ENCODE measurements at regions not wholly inside any gene's neighbourhood (a gene's known extent, or its start where the extent isn't known, plus 50 kb on each side); places are given as distances from the start of the nearest gene placed in this dataset.

DNA sequence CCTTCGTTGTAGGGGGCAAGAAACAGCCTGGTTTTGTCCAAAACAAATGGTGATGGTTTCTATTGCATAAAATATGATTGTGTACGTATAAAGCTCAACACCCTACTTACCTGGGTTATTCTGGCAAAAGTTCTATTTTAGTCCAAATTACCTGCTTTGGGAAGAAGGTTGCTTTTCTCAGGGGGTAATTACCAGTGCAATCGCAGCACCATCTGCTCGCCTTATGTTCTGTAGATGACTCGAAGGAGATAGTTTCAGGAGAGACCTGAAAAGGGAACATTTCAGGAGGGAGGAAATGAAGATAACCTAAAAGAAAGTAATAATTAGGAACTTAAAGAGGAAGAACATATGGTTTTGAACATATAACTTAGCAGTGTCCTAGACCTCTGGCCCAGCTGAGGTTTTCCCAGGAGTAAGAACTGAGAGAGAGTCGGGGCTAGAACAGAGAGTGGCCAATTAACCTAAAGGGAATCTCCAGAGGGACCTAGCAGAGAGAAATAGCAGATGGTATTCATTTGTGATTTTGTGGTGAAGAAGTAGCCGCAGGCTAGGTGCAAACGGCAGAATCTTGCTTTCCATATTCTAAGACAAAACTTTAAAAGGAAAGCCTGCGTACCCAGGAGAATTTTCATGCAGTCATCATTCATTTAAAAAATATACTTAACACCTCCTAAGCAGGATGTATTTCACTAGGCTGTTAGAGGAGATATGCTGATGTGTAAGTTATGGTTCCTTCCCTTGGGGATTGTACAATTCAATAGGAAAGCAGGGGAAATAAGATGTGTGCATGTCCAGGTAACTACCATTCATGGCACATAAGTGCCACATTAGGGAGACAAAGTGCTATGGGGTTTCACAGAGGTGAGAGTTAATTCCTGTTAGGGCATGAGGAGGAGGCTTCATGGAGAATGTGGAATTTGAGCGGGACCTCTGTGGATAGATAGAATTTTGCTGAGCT is 113.0 kb upstream of the SLC10A2 start:
- DNase-seq, result no peak

DNA sequence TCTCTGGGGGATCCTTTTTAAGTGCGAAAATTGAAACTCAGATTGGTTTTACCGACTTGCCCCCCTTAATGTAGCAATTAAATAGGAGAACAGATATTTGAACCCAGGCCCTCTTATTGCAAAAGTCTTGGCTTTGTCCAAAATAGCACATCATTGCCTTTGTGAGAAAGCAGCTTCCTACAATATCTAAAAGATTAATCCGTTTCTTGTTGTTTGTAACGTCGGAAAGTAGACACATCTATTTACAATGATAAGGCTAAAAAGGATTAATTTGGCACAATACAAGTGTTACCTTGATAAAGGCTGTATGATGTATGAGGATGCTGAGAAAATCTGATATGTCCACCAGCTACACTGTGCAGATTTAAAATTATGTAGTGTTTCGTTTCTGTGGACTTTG is 108.7 kb upstream of the SLC10A2 start:
- DNase-seq, result no peak

DNA sequence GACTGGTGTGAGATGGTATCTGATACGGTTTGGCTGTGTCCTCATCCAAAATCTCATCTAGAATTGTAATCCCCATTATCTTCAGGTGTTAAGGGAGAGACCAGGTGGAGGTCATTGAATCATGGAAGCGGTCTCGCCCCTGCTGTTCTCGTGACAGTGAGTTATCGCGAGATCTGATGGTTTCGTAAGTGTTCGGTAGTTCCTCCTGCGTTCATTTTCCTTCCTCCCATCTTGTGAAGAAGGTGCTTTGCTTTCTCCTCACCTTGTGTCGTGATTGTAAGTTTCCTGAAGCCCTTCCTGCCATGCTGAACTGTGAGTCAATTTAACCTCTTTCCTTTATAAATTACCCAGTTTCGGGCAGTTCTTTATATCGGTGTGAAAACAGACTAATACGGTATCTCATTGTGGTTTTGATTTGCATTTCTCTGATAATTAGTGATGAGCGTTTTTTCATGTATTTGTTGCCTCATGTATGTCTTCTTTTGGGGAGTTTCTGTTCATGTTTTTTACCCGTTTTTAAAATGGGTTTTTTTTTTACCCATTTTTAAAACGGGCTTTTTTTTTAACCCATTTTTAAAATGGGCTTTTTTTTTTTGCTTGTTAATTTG is 102.8 kb upstream of the SLC10A2 start:
- DNase-seq, result no peak

DNA sequence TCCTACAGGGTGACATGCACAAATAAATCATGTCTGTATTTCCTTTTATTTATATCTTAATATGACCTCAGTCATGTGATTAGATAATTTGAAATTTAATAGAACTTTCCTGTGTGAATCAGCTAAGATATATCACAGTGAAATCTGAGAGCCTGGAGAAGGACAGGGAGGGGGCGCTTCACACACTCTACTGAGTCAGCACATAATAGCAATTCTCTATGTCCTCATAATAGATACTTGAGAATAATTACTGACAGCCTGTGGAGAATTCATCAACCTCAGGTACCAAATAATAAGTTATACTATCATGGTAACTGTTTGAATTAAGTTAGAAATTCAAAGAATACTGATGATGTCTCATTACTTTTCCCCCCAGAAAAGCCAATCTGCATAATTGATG is 98.0 kb upstream of the SLC10A2 start:
- no peak for DNase-seq

DNA sequence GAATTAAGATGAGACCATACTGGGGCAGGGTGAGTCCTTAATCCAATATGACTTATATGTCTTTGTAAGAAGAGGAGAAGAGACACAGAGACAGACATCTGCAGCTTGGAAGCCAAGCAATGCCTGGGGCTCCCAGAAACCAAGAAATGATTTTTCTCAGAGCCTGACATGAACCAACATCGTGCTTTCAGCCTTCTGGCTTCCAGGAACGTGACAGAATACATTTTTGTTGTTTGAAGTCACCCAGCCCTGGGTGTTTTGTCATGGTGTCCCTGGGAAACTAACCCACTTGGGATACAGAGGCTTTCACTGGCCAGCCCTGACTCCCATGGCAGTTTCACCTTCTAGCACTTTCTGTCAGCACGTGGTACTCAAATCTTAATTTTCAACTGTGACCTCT is 95.3 kb upstream of the SLC10A2 start:
- no peak for DNase-seq

DNA sequence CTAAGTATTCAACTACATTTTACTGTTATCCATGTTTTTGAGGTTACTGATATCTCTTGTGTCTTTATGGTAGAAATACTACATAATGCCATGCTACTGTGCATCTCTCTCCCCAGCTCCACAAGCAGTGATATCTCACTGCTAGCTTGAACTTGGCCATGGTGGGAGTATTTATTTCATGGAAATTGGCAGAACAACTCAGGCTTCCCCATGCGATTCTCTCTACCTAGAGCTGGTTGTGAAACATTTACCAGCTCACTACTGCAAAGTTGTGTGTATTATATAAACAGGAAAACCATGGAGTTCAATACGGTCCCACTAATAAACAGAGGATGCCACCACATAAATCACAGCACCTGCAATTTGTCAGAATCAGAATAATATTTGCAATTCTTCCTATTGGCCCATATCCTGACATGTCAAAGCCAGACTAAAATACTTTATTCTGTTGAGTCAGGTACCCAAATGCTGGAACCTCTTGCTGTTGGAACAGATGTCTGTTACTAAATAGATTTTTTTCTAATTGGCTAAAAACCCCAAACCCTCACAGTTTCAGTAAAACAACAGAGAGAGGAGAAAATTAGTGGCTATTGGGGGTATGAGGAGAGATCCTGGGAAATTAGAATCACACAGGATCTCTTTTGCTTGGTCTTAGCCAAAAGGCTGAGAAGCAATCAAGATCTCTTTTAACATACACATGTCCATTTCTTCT is 91.4 kb upstream of the SLC10A2 start:
- no peak for DNase-seq

DNA sequence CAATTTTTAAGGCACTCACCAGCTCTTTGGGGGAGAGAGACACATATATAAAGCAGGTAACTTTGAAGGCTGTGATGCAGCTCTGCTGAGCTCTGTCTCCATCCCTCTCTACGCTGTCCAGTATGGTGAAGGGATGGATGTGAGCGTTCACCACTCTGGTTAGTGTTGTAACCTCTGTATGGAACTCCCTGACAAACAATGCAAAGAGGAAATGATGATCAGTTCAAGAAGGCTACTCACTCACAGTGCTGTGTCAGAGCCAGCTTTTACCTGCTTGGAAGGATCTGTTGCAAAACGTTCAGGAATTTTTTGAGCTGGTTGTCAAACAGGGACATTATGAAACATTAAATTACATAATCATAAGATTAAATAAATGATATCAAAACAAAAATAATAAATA is 90.8 kb upstream of the SLC10A2 start:
- no peak for DNase-seq

DNA sequence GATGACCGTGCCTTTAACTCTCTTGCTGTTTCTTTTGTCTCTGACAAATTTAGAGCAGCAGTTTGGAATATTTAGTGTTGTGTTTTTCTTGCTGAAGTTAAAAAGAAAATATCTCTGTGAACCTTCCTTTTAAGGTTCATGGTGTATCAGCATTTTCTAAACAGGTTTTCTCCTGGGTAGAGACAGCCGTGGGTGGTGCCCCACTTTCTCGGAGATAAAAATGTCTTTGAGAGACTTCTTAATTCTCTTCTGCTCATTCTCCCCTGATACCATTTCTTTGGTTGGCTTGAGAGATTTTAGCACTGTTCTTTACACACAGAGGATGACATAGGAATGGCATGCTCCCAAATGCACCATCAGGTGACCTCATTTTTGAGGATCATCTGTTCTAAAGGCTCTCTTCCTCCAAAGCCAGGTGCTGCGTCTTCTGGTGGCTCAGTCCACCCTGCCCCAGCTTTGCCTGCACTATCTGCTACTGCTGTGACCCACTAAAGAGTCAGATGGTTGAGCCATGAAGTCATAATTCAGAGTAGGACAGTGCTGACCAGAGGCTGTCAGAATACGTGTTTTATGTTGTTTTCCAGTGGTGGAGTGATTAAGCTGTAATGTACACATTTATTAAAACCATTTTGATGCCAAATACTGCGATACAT is 90.3 kb upstream of the SLC10A2 start:
- DNase-seq, result no peak

DNA sequence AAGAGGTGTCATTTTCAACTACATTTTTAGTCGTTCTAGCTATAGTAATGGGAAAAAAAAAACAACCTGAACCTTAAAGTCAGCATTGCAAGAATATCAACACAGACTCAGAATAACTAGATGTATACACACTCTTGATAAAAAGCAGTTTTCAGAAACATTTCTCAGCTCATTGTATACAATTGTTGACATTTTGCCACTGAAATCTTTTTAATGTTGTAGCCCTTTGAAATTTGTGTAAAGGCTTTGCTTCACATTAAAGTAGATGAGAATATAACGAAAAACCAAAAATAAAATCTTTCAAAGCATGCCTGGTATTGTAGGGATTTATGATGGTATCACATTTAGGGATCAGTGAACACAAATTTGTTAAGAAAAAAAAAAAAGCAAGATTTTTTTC is 87.2 kb upstream of the SLC10A2 start:
- no peak for DNase-seq

DNA sequence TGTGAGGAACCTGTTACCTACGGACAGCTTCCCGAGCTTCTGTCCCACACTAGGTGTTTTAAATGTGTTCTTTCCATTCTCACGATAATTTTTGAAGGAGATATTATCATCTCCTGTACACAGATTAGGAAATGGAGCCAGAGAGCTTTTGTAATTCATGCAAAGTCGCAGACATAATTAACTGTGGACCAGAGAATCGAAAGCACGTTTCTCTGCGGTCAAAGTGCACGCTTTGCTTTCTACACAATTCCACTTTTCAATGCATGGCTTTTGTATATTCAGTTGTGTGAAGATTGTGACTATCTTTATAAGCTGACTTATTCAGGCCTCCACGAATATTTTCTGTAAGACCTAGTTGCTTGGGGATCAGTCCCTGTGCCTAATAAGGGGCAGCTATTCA is 81.7 kb upstream of the SLC10A2 start:
- no peak for DNase-seq

DNA sequence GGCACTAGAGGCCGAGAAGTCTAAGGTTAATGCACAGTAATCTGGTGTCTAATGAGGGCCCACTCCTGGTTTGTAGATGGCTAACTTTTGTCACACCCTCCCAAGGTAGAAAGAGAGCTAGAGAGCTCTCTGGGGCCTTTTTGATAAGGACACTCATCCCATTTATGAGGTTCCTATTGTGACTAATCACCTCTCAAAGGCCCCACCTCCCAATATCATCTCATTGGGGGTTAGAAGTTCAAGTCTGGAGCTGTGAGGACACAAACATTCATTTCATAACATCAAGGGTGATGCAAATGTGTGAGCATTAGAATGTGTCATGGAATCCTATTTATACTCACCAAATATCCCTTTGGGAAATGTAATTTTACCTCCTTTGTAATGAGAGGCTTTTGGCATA is 79.2 kb upstream of the SLC10A2 start:
- DNase-seq, result no peak

DNA sequence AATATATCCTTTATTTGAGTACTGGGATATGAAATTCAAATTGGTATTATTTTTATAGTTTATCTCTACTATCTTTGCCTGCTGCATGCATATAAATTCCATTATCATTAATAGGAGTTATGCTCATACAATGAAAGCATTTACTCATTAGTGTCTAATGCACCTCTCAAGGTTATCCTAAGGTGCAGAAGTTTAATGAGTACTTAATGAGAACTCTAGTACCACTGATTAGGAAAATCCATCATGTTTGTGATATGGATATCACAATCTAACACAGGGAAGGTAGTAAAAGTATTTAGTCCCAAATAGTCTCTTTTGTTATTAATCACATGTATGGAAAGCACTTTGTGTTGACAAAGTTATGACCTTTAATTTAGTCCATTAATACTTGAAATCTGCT is 77.2 kb upstream of the SLC10A2 start:
- no peak for DNase-seq

DNA sequence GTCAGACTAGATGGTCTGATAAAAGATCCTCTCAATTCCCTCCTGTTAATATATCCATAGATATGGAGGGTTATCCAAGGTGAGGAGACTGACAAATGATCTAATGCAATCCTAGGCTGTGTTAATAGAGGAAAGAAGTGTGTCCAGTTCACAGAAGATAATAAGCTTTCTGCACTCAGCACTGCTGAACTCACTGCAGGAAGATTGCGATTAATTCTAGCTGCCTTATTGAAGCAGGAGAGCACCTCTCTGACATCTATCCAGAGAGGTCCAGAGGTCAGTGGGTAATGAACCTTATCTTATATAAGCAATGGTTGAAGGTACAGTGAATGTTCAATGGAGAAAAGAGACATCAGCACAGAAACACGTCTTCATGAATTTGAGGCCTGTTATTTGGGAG is 75.9 kb upstream of the SLC10A2 start:
- no peak for DNase-seq

DNA sequence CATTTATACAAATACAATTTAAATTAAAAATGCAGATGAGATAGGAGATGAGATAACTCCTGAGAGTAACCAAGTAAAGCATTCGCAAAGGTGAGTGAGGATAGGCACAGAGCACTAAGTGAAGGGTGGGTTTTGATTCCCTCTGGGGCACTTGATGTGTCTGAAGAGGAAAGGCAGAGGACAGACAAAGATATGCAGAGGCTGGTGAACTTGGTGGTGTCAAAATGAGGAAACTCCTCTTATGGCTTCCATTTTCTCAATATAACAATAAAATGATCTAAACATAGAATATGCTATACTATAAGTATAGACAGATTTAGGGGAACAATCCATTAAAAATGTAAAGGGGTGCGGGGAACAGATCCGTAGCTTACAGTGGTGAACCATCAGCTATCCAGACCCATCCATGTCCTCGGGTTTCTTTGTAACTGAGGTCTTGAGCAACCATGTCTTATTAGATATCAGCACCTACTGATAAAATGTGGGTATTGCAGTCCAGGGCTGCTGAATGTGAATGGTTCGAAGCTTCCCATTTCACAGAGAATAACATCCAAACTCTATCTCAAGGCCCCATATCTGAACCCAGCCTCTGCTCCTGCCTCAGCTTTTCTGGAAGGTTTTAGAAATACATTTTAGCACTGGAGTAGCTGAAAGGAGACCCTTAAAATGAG is 73.9 kb upstream of the SLC10A2 start:
- DNase-seq, result no peak

DNA sequence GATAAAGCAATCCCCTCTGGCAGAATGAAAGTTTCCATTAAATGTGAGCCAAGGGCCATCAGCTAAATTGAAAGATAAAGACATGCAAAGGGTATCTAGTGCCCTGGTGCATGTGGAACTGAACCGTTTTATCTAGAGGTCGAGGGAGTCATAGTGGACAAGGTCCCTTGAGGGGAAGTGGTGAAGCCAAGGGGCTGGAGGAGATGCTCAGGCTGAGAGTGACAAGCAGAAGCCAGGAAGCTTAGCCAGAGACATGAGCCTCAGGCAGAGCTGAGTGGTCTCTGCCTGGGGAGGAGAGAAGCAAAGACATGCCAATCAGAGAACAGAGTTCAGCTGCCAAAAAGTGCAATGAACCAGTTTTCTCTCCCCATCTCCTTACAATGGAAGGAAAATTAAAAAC is 68.1 kb upstream of the SLC10A2 start:
- no peak for DNase-seq

DNA sequence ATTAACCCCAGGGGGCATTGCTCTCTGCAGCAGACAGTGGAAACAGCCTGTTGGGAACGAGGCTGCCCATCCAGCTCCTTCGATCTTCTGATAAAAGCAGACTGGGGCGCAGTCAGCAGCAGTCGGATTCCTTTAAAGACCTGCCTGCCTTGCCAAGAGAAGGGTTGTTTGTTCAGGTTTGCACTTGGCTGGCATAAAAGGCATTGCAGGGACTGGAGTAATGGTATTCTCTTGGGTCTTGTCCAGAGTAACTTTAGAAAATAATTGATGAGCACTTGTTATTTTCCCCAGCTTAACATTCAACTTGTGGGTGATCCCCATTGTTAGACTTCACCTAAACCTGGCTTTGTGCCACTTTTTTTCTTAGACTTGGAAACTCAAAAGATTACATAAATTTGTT is 67.3 kb upstream of the SLC10A2 start:
- no peak for DNase-seq

DNA sequence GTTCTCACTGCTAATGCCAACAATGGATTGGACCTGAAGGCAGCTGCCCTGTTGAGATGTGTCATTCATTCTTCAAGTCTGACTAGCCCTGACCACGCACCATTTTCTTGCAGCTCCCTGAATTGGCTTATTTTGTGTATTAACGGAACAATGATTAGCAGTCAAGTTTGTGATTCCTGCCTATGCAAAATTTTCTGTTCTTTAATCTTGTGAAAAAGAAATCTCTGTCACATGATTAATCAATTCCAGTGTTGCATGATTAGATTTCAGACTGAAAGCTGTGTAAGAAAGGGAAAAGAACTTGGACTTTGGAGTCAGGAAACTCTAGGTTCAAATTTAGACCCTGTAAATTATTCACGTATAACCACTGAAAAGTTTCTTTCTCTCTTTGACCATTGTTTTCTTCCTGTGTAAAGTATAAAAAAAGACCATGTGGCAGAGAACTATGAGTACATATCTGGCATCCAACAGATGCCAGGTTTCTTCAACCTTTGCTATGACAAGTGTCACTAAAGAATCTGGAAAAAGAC is 64.5 kb upstream of the SLC10A2 start:
- no peak for DNase-seq

DNA sequence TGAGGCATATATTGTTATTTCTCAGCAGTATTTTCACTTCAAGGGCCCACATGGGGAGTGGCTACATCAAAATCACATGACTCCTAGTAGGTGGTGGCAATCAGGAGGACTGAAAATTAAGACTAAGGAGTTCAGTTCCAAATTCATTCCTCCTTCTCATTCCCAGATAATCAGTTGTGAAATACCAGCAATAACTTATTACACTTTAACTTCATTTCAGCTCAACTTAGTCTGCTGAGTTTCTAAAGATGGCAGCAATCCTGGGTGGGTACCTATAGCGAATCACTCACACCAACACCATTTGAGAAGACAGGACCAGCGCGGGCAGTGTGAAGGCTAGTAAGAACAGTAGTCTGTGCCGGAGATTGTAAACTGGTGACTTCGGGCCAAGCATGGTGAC is 63.9 kb upstream of the SLC10A2 start:
- no peak for DNase-seq

Data from activated naive CD4-positive, alpha-beta T cell treated with Interleukin-2 at 50 U/mL for 16 hours (primary cell).